K562 (cell line): ENCODE measurements at regions not wholly inside any gene's neighbourhood (a gene's known extent, or its start where the extent isn't known, plus 50 kb on each side); places are given as distances from the start of the nearest gene placed in this dataset.

Experiments
- ATAC-seq: fragments of 200-7000 bp; cut with Tn5 transposase; 3 replicates; pipeline ENCODE4 v1.9.1; 2020; ENCODE audit warnings: moderate library complexity
- BruUV-seq: library from RNA; stranded (reverse); fragments of 400-500 nt; replicated peaks from 2 replicates; lab custom pipeline; 2021; lab: Mats Ljungman, UMichigan
- CTCF ChIA-PET: fragments of 300-600 bp; formaldehyde crosslinking; extraction: SDS; loops from one replicate; lab custom pipeline; 2021; ENCODE audit warnings: low intra/inter-chr PET ratio; lab: Yijun Ruan, JAX
- POLR2A ChIA-PET: fragments of 300-600, 350-650 bp; sonication (Branson Sonifier 250); formaldehyde crosslinking; extraction: SDS; loops from one replicate; lab custom pipeline; 2021; ENCODE audit warnings: antibody characterized with exemption, inconsistent platforms; lab: Yijun Ruan, JAX
- DNase-seq, 4 experiments: peaks; one replicate each; pipeline versions ENCODE4 v3.0.0 to v3.0.0-alpha.2; 2011 to 2018; ENCODE audit warnings: low spot score in 3 of 4, mixed read lengths in 3 of 4; ENCODE audit errors: extremely low read depth in 1 of 4
- FAIRE-seq: peaks from 2 replicates; lab custom pipeline; 2011; peaks lifted over from hg19 to GRCh38; lab: Jason Lieb, UNC
- H2AFZ ChIP-seq: 2 replicates; pipeline ENCODE4 v1.6.0; 2011; ENCODE audit warnings: low read depth, low read length, control low read depth, inconsistent platforms
- H3K27ac ChIP-seq: fragments of 200-600 bp; 3 replicates; pipeline ENCODE4 v1.8.0; 2011; ENCODE audit warnings: low read depth, mild to moderate bottlenecking, control low read depth, inconsistent platforms, low read length, moderate library complexity, mixed read lengths; ENCODE audit errors: extremely low read depth
- H3K27me3 ChIP-seq, 2 experiments: fragments of 300-600 bp in 1 of 2; 2 replicates in 1 of 2; 3 replicates in 1 of 2; pipeline versions ENCODE4 v1.6.0 to v1.8.0; 2011; ENCODE audit warnings: inconsistent platforms in 2 of 2, low read length in 2 of 2, mild to moderate bottlenecking in 1 of 2, mixed read lengths in 1 of 2, moderate library complexity in 1 of 2; ENCODE audit not compliant: control insufficient read depth in 2 of 2, insufficient read depth in 2 of 2
- H3K36me3 ChIP-seq: fragments of 300-600 bp; 3 replicates; pipeline ENCODE4 v1.8.0; 2011; ENCODE audit warnings: mild to moderate bottlenecking, low read length, inconsistent platforms; ENCODE audit not compliant: control insufficient read depth, insufficient read depth
- H3K4me1 ChIP-seq, 2 experiments: fragments of 200-600 bp in 1 of 2; replicated peaks in 1 of 2; 2 replicates in 1 of 2; 3 replicates in 1 of 2; pipeline versions ENCODE4 v1.5.1 to v1.8.0; 2011; ENCODE audit warnings: inconsistent platforms in 2 of 2, low read length in 2 of 2, mild to moderate bottlenecking in 1 of 2, mixed read lengths in 1 of 2, moderate library complexity in 1 of 2; ENCODE audit not compliant: control insufficient read depth in 2 of 2, insufficient read depth in 2 of 2
- H3K4me2 ChIP-seq: 2 replicates; pipeline ENCODE4 v1.6.1; 2011; ENCODE audit warnings: low read length, control low read depth, inconsistent platforms, mixed read lengths; ENCODE audit not compliant: insufficient read depth
- H3K4me3 ChIP-seq: fragments of 200-600 bp; sonication (generic), shearing (Covaris generic); 2 replicates; pipeline ENCODE4 v1.5.1; 2016; ENCODE audit warnings: control low read depth, inconsistent platforms
- H3K79me2 ChIP-seq: fragments of 200-600 bp; 3 replicates; pipeline ENCODE4 v1.8.0; 2011; ENCODE audit warnings: low read length, inconsistent platforms; ENCODE audit not compliant: control insufficient read depth, insufficient read depth
- H3K9ac ChIP-seq, 2 experiments: 2 replicates each; pipeline versions ENCODE4 v1.6.0 to v1.6.1; 2011; ENCODE audit warnings: low read depth in 2 of 2, low read length in 2 of 2, control low read depth in 1 of 2, inconsistent platforms in 1 of 2, mild to moderate bottlenecking in 1 of 2, mixed read lengths in 1 of 2; ENCODE audit not compliant: insufficient read depth in 1 of 2
- H3K9me1 ChIP-seq: one replicate; pipeline ENCODE4 v1.6.0; 2011; ENCODE audit warnings: inconsistent platforms, mild to moderate bottlenecking, low read length, moderate library complexity; ENCODE audit not compliant: control insufficient read depth, insufficient read depth
- H3K9me3 ChIP-seq: replicated peaks from 2 replicates; pipeline ENCODE4 v1.5.1; 2011; ENCODE audit warnings: low read depth, low read length, inconsistent platforms; ENCODE audit not compliant: control insufficient read depth, insufficient read depth
- H4K20me1 ChIP-seq: replicated peaks from 2 replicates; pipeline ENCODE4 v1.6.1; 2011; ENCODE audit warnings: low read length, inconsistent platforms, mixed read lengths; ENCODE audit not compliant: control insufficient read depth, insufficient read depth
- CREBBP ChIP-seq: IDR thresholded peaks from one replicate; pipeline ENCODE4 v1.6.1; 2012; ENCODE audit warnings: low read depth, mild to moderate bottlenecking, control low read depth, inconsistent platforms, low read length
- ETS2 ChIP-seq: IDR thresholded peaks from 2 replicates; pipeline ENCODE4 v1.6.1; 2016; ENCODE audit warnings: borderline replicate concordance, missing genetic modification characterization, mild to moderate bottlenecking, moderate library complexity, missing compliant biosample characterization; ENCODE audit not compliant: poor library complexity, severe bottlenecking
- NCOA6 ChIP-seq: fragments of 450-650 bp; IDR thresholded peaks from 2 replicates; pipeline ENCODE4 v1.6.1; 2017; ENCODE audit warnings: mild to moderate bottlenecking
- NFYB ChIP-seq: IDR thresholded peaks from 2 replicates; pipeline ENCODE4 v1.6.1; 2011; ENCODE audit warnings: mild to moderate bottlenecking, moderate library complexity; ENCODE audit not compliant: insufficient read length; ENCODE audit errors: extremely low read depth
- PREB ChIP-seq: sonication (generic); formaldehyde crosslinking; IDR thresholded peaks from 2 replicates; pipeline ENCODE4 v1.8.1; 2023; ENCODE audit warnings: mild to moderate bottlenecking, missing genetic modification reagents
- STAT6 ChIP-seq: sonication (generic); formaldehyde crosslinking; IDR thresholded peaks from 2 replicates; pipeline ENCODE4 v1.8.1; 2023; ENCODE audit warnings: mild to moderate bottlenecking, missing genetic modification reagents
- TAF1 ChIP-seq: IDR thresholded peaks from 2 replicates; pipeline ENCODE4 v1.6.1; 2011; ENCODE audit warnings: mild to moderate bottlenecking, low read length, moderate library complexity; ENCODE audit not compliant: insufficient read depth, control insufficient read depth, severe bottlenecking; ENCODE audit errors: extremely low read depth
- ZNF586 ChIP-seq: fragments of 450-650 bp; formaldehyde crosslinking; conservative IDR thresholded peaks from 2 replicates; pipeline ENCODE4 v1.4.0; 2020; ENCODE audit warnings: mild to moderate bottlenecking, moderate library complexity
- WGBS: fragments of 100-300 bp; shearing (Covaris generic); methylation state at CpG from one replicate; pipeline ENCODE4 v1.1.6; 2016; ENCODE audit warnings: low coverage, mixed read lengths; ENCODE audit not compliant: insufficient coverage; ENCODE audit errors: missing lambda C conversion rate; 5-methylcytosine and 5-hydroxymethylcytosine counted together
- in situ Hi-C: fragments of 300-500 bp; cut with MboI; formaldehyde crosslinking; loops from 4 replicates; pipeline ENCODE4 v1.15.0; 2018; ENCODE audit warnings: inconsistent platforms, mixed read lengths
- intact Hi-C: fragments of 100-400 bp; cut with micrococcal nuclease; formaldehyde crosslinking; loops from 2 replicates; pipeline ENCODE4 v1.14.2; 2022

- ATAC-seq (no peak), FAIRE-seq (no peak), DNase-seq (no peak)
- no peaks in the 10 kb centered on the region for H4K20me1 ChIP-seq
- TF ChIP-seq NCOA6 (no peak), NFYB (no peak), ETS2 (tag) (no peak), ZNF586 (CRISPR knock-in tag) (no peak), CREBBP (no peak), PREB (no peak), STAT6 (no peak), TAF1 (no peak)
- no peaks in the 10 kb centered on the region for H3K79me2 ChIP-seq
- ChIA-PET CTCF (no interaction called here), POLR2A (no interaction called here)
- no peak overlapping the region for H3K27ac ChIP-seq
- H3K9ac ChIP-seq: no peak overlapping the region
- intact Hi-C loops (no loop called here), in situ Hi-C loops (no loop called here)
- no peaks in the 10 kb centered on the region for H3K4me1 ChIP-seq
- H3K9me1 ChIP-seq: no peaks in the 10 kb centered on the region
- no peak overlapping the region for H3K4me3 ChIP-seq
- no peaks in the 10 kb centered on the region for H3K9me3 ChIP-seq
- no peaks in the 10 kb centered on the region for H3K36me3 ChIP-seq
- no TSS peak for BruUV-seq
- no peak overlapping the region for H3K4me2 ChIP-seq
- peaks cover 0 to 8% of the 10 kb centered on the region in 2 experiments; a peak in 1 of 5 replicates for H3K27me3 ChIP-seq
- no peak overlapping the region for H2AFZ ChIP-seq
- WGBS: 0% methylated on average over 4 of the region's 4 CpGs
Observed at GRCh38 chr5:61674378-61674777, 342.3 kb downstream of the ZSWIM6 start.
